ENCODE measurements at regions not wholly inside any gene's neighbourhood (a gene's known extent, or its start where the extent isn't known, plus 50 kb on each side); places are given as distances from the start of the nearest gene placed in this dataset.

DNA sequence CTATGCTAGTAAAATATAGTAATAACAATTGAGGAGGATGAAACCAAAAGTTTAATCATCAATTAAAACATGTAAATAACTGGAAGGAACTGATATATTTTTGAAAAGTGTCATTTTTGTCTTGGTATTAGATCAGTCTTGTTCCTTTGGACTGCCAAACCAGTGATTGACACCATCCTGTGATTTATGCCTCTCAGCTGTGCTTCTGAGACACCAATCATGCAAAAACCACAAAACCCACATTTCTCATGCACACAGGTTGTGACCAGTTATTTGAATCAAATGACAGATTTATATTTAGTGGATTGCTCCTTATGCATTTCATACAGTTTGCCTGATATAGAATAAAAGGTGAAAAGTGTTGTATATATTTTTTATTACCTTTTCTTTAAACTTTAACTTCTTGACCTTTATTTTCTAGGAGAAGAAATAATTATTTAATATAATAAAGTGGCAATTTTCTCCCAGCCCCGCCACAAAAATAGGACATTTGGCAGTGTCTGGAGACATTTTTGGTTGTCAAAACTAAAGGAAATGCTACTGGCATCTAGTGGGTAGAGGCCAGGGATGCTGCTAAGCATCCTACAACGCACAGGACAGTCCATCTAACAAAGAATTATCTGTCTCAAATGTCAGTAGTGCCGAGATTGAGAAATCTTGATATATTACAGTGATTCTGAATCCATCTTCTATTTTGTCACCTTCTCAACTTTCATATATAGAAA, 383.6 kb downstream of the BCKDHB start:
- TF ChIP-seq CREM (CRISPR knock-in tag; IDR thresholded peaks at IDR 0.05) (no peak), NR1H2 (CRISPR knock-in tag; IDR thresholded peaks at IDR 0.05) (no peak), ZNF138 (CRISPR knock-in tag; conservative IDR thresholded peaks at IDR 0.05) (no peak), IRF2 (CRISPR knock-in tag; IDR thresholded peaks at IDR 0.05; ENCODE audit: borderline replicate concordance, low read depth) (no peak)
- TF ChIP-seq, protein P1, sequence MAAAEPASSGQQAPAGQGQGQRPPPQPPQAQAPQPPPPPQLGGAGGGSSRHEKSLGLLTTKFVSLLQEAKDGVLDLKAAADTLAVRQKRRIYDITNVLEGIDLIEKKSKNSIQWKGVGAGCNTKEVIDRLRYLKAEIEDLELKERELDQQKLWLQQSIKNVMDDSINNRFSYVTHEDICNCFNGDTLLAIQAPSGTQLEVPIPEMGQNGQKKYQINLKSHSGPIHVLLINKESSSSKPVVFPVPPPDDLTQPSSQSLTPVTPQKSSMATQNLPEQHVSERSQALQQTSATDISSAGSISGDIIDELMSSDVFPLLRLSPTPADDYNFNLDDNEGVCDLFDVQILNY (CRISPR knock-in tag; IDR thresholded peaks at IDR 0.05) = no peak
- TF ChIP-seq, protein P2, sequence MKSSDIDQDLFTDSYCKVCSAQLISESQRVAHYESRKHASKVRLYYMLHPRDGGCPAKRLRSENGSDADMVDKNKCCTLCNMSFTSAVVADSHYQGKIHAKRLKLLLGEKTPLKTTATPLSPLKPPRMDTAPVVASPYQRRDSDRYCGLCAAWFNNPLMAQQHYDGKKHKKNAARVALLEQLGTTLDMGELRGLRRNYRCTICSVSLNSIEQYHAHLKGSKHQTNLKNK (CRISPR knock-in tag; IDR thresholded peaks at IDR 0.05) = no peak
- TF ChIP-seq, protein P3, sequence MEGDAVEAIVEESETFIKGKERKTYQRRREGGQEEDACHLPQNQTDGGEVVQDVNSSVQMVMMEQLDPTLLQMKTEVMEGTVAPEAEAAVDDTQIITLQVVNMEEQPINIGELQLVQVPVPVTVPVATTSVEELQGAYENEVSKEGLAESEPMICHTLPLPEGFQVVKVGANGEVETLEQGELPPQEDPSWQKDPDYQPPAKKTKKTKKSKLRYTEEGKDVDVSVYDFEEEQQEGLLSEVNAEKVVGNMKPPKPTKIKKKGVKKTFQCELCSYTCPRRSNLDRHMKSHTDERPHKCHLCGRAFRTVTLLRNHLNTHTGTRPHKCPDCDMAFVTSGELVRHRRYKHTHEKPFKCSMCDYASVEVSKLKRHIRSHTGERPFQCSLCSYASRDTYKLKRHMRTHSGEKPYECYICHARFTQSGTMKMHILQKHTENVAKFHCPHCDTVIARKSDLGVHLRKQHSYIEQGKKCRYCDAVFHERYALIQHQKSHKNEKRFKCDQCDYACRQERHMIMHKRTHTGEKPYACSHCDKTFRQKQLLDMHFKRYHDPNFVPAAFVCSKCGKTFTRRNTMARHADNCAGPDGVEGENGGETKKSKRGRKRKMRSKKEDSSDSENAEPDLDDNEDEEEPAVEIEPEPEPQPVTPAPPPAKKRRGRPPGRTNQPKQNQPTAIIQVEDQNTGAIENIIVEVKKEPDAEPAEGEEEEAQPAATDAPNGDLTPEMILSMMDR (IDR thresholded peaks at IDR 0.05) = no peak
- TF ChIP-seq, protein P4, sequence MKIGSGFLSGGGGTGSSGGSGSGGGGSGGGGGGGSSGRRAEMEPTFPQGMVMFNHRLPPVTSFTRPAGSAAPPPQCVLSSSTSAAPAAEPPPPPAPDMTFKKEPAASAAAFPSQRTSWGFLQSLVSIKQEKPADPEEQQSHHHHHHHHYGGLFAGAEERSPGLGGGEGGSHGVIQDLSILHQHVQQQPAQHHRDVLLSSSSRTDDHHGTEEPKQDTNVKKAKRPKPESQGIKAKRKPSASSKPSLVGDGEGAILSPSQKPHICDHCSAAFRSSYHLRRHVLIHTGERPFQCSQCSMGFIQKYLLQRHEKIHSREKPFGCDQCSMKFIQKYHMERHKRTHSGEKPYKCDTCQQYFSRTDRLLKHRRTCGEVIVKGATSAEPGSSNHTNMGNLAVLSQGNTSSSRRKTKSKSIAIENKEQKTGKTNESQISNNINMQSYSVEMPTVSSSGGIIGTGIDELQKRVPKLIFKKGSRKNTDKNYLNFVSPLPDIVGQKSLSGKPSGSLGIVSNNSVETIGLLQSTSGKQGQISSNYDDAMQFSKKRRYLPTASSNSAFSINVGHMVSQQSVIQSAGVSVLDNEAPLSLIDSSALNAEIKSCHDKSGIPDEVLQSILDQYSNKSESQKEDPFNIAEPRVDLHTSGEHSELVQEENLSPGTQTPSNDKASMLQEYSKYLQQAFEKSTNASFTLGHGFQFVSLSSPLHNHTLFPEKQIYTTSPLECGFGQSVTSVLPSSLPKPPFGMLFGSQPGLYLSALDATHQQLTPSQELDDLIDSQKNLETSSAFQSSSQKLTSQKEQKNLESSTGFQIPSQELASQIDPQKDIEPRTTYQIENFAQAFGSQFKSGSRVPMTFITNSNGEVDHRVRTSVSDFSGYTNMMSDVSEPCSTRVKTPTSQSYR (CRISPR knock-in tag; IDR thresholded peaks at IDR 0.05) = no peak

Data from WTC11 (cell line).